Ovary (tissue), 7 donors: ENCODE measurements at regions not wholly inside any gene's neighbourhood (a gene's known extent, or its start where the extent isn't known, plus 50 kb on each side); places are given as distances from the start of the nearest gene placed in this dataset.
"Not testable (repeated sequence)": the region's sequence is repeated elsewhere in the genome, so short reads cannot be mapped to it uniquely, and the experiment has no call there.

Experiments used
- DNase-seq, 5 donors: peaks; one replicate each; pipeline ENCODE4 v3.0.0-alpha.2; 2019 to 2020
- H3K27ac ChIP-seq, 2 donors: fragments of 200-600 bp; one replicate each; pipeline versions ENCODE4 v1.5.1 to v1.8.0; 2019 to 2022
- H3K27me3 ChIP-seq: fragments of 200-600 bp; one replicate; pipeline ENCODE4 v1.8.0; 2022
- H3K36me3 ChIP-seq: fragments of 200-600 bp; sonication (generic); one replicate; pipeline ENCODE4 v1.5.1; 2019
- H3K4me1 ChIP-seq: one replicate; pipeline ENCODE4 v1.8.1; 2013; ENCODE audit warnings: mild to moderate bottlenecking, moderate library complexity; ENCODE audit not compliant: insufficient read depth
- H3K4me3 ChIP-seq: fragments of 200-600 bp; sonication (generic); one replicate; pipeline ENCODE4 v1.5.1; 2017
- H3K9me3 ChIP-seq, 2 donors: fragments of 200-600 bp in 1 of 2; sonication (generic) in 1 of 2; one replicate each; pipeline versions ENCODE4 v1.5.1 to v1.8.1; 2013 to 2019; ENCODE audit warnings: mild to moderate bottlenecking in 1 of 2, moderate library complexity in 1 of 2
- EP300 ChIP-seq: sonication (generic); formaldehyde crosslinking; IDR thresholded peaks from one replicate; pipeline ENCODE4 v1.6.1; 2017; ENCODE audit warnings: antibody characterized with exemption
- POLR2A ChIP-seq: fragments of 450-650 bp; IDR thresholded peaks from one replicate; pipeline ENCODE4 v1.6.1; 2017; ENCODE audit warnings: antibody characterized with exemption, mild to moderate bottlenecking, moderate library complexity
- WGBS, 3 donors: extraction: QIAGEN DNeasy Blood & Tissue Kit in 1 of 3; methylation state at CpG; one replicate each; pipeline versions ENCODE4 v1.1.5 to v1.1.7; 2013 to 2017; 5-methylcytosine and 5-hydroxymethylcytosine counted together
- intact Hi-C, 4 donors: fragments of 100-400 bp; cut with DNase I; formaldehyde crosslinking; loops; one replicate each; pipeline versions ENCODE4 v1.11.0 to v1.15.1; 2022 to 2023
- TF ChIP-seq, protein P1 (sequence below), 3 donors: fragments of 450-650 bp in 2 of 3; fragments of 200-600 bp in 1 of 3; IDR thresholded peaks; one replicate each; pipeline versions ENCODE4 v1.5.1 to v1.8.0; 2016 to 2022; ENCODE audit warnings: antibody characterized with exemption in 3 of 3, mild to moderate bottlenecking in 1 of 3
- donor health status: DM: no; HTN: no; CAD: no; lungs with moderate emphysema.
- donor health status: DM: no; HTN: no; CAD: no.
- donor health status: Bipolar disorder and iron deficiency.
- donor health status: DM: no; HTN: no; CAD: no.
- donor health status: DM: yes; HTN: yes; CAD: no.

DNA sequence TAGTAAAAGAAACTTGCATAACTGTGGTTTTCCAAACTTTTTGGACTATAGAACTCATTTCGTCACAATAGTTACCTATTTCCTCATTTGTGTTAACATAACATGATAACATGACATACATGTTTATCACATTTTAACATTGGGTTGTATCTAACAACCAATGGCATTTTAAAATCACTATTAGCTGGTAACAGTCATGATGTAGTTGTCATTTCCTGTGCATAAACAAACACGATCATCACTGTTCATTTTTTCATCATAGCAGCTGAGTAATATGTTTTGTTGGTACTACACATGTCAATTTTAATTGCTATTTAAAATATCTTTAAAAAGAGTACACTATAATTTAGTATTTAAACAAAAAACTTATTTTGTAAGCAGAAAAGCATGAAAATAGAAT lies 402.4 kb downstream of the SATB2 start:
- H3K36me3 ChIP-seq, result no peaks in the 10 kb centered on the region
- no peak overlapping the region for H3K27ac ChIP-seq
- TF ChIP-seq EP300 (no peak), POLR2A (no peak)
- TF ChIP-seq, protein P1, sequence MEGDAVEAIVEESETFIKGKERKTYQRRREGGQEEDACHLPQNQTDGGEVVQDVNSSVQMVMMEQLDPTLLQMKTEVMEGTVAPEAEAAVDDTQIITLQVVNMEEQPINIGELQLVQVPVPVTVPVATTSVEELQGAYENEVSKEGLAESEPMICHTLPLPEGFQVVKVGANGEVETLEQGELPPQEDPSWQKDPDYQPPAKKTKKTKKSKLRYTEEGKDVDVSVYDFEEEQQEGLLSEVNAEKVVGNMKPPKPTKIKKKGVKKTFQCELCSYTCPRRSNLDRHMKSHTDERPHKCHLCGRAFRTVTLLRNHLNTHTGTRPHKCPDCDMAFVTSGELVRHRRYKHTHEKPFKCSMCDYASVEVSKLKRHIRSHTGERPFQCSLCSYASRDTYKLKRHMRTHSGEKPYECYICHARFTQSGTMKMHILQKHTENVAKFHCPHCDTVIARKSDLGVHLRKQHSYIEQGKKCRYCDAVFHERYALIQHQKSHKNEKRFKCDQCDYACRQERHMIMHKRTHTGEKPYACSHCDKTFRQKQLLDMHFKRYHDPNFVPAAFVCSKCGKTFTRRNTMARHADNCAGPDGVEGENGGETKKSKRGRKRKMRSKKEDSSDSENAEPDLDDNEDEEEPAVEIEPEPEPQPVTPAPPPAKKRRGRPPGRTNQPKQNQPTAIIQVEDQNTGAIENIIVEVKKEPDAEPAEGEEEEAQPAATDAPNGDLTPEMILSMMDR (IDR thresholded peaks at IDR 0.05), result no peak
- no peak for DNase-seq
- no peaks in the 10 kb centered on the region for H3K27me3 ChIP-seq
- WGBS, 3 donors, result 47 to 72% (median 59%) methylated on average over 2 of the region's 2 CpGs
- intact Hi-C loops, result loop anchor here in 1 of 4 donors (5.0 kb wide), 1 partner anchor 1618 kb away; the partner anchor contains the start of gene SF3B1
- H3K4me1 ChIP-seq, result no peaks in the 10 kb centered on the region
- H3K4me3 ChIP-seq, result no peak overlapping the region
- H3K9me3 ChIP-seq, result no peaks in the 10 kb centered on the region

DNA sequence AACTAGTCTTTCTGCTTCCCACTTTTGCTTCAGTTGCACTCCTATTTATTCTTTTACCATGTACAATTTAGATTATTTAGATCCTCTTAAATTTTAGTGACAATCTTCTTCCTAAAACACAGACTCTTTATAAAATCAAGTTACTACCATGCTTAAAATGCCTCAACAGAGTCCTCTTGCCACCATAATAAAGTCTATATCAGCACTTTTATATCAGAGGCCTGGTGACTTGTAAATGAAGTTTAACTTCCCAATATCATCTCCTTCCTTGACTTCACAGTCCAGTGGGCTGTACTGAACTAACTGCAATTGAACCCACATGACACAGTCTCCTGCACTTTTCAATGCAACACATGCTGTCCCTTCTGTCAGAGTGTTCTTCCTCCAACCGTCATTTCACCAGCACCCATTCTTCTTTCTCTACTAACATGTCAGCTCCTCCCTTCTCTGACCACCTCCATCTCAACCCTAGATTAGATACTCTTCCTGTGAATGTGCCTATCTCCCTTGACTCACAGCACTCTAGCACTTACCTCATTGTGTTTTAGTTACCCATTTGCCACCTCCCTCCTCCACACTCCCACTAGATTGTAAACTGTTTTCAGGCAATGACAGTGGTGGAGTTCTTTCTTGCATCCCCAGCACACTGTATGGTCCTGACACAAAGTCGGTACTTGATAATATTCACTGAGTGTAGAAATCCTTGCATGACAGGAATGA lies 414.9 kb downstream of the SATB2 start:
- intact Hi-C loops, result no loop called here
- TF ChIP-seq, protein P1 (IDR thresholded peaks at IDR 0.05), result no peak
- no peak for TF ChIP-seq EP300
- no peak for TF ChIP-seq POLR2A

DNA sequence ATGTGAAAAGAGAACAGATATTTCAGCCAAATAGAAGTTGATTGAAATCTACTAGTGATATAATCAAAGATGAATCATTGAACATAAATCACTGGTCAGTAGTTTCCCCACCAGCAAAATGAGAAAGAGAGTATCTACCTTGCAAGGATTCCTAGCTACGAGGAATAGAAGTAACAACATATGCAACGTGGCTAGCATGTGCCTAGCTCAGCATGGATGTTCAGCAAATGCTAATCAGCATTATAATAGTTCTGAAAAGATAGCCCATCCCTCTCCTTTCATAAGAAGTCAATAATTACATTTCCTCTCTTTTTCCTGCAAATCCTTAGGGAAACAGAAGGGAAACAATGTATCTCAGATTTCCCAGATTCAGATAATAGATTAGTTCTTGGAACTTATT lies 417.2 kb downstream of the SATB2 start:
- WGBS, 3 donors, result 42 to 53% (median 52%) methylated on average over 2 of the region's 2 CpGs
- intact Hi-C loops, result no loop called here
- H3K27ac ChIP-seq, result no peak overlapping the region
- no peaks in the 10 kb centered on the region for H3K27me3 ChIP-seq
- no peaks in the 10 kb centered on the region for H3K9me3 ChIP-seq
- DNase-seq, result no peak
- no peaks in the 10 kb centered on the region for H3K4me1 ChIP-seq
- no peak for TF ChIP-seq EP300
- no peak for TF ChIP-seq POLR2A
- TF ChIP-seq, protein P1 (IDR thresholded peaks at IDR 0.05), result no peak
- H3K36me3 ChIP-seq, result no peaks in the 10 kb centered on the region
- H3K4me3 ChIP-seq, result no peak overlapping the region

More for the DNA sequence above, 414.9 kb downstream of the SATB2 start:
- Histone ChIP-seq H3K4me3 (no peak overlapping the region), H3K36me3 (no peaks in the 10 kb centered on the region), H3K27ac (no peak overlapping the region), H3K9me3 (no peaks in the 10 kb centered on the region), H3K27me3 (no peaks in the 10 kb centered on the region), H3K4me1 (no peaks in the 10 kb centered on the region)
- no peak for DNase-seq
- WGBS, 3 donors, result 84 to 91% (median 87%) methylated on average over 2 of the region's 2 CpGs

DNA sequence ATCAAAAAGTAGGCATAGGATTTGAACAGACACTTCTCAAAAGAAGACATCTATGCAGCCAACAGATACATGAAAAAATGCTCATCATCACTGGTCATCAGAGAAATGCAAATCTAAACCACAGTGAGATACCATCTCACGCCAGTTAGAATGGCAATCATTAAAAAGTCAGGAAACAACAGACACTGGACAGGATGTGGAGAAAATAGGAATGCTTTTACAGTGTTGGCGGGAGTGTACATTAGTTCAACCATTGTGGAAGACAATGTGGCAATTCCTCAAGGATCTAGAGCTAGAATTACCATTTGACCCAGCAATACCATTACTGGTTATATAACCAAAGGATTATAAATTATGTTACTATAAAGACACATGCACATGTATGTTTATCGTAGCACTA lies 424.0 kb downstream of the SATB2 start:
- 91 to 96% (median 94%) methylated on average over 3 of the region's 3 CpGs for WGBS, 3 donors
- H3K27me3 ChIP-seq, H3K36me3 ChIP-seq, intact Hi-C loops, H3K27ac ChIP-seq, H3K4me1 ChIP-seq, H3K4me3 ChIP-seq, H3K9me3 ChIP-seq, DNase-seq: not testable (repeated sequence)

DNA sequence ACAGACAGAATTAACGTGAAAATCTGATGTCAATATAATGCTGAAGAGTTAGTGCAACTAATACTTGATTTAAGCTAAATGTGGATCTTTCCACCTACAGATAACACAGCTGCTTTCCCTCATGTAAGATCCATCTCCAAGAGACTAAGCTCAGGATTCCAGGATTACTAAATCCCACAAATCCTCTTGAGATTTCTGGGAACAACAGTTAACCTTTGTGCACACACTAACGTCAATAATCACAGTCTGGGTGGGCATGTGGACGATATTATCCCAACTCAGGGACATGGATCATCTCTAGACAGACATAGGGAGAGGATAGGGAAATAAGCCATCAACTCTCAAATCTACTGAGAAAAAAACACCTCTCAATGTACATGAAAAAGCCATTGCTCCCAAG lies 432.6 kb downstream of the SATB2 start:
- Histone ChIP-seq H3K36me3 (no peaks in the 10 kb centered on the region), H3K4me1 (no peaks in the 10 kb centered on the region), H3K27me3 (no peaks in the 10 kb centered on the region), H3K9me3 (no peaks in the 10 kb centered on the region), H3K27ac (no peak overlapping the region), H3K4me3 (no peak overlapping the region)
- intact Hi-C loops, result no loop called here
- no peak for DNase-seq
- TF ChIP-seq POLR2A (no peak), EP300 (no peak)
- TF ChIP-seq, protein P1 (IDR thresholded peaks at IDR 0.05), result no peak
- 63 to 70% (median 66%) methylated on average over 3 of the region's 3 CpGs for WGBS, 3 donors
